ENCODE measurements at regions not wholly inside any gene's neighbourhood (a gene's known extent, or its start where the extent isn't known, plus 50 kb on each side); places are given as distances from the start of the nearest gene placed in this dataset.
A peak's percentile ranks its signal among the peaks of the same experiment; 100 is the strongest.

DNA sequence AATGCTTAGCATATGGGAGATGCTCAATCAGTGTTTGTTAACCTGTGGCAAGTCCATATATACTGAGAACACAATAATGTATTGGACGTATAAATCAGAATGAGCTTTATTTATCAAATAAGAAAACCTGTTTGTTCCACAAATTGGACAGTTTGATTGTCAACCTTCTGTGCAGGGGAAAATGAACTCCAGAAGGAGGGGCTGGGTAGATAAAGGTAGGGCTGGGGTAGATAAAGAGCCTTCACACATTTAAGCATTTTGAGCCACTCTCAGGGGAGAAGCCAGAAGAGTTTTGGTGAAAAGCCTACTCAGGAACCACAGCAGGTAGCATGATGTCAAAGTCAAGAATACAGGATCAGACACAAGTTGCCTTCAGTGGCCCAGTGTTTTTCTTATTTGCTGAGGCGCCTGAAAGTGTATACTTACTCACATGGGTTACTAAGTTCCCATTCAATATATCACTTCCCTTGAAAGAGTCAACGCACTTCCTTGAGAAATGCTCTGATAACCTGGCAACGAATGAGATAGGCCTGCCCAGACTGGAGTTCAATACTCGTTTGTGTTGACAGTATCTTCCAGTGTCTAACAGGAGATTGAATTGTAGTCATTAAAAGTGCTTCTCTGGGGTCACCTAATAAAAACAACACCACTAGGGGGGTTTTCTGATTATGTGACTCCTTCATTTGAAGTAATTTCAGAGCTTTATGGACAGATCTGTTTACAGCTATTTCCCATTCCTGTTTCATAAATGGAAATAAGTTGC lies 263.9 kb upstream of the CITED2 start:
- no peak for DNase-seq (ENCODE audit: low read depth)

- DNase-seq (ENCODE audit: low read depth): no peak
These were observed 263.3 kb upstream of the CITED2 start for GRCh38 chr6:139637766-139638165.

GRCh38 chr6:139636391-139636790 lies 261.9 kb upstream of the CITED2 start:
- no peak for DNase-seq (ENCODE audit: low read depth)

GRCh38 chr6:139635401-139636130 lies 261.1 kb upstream of the CITED2 start:
- DNase-seq (ENCODE audit: low read depth): no peak

- DNase-seq (ENCODE audit: low read depth): no peak
These were observed 258.4 kb upstream of the CITED2 start for GRCh38 chr6:139632840-139633239.

DNA sequence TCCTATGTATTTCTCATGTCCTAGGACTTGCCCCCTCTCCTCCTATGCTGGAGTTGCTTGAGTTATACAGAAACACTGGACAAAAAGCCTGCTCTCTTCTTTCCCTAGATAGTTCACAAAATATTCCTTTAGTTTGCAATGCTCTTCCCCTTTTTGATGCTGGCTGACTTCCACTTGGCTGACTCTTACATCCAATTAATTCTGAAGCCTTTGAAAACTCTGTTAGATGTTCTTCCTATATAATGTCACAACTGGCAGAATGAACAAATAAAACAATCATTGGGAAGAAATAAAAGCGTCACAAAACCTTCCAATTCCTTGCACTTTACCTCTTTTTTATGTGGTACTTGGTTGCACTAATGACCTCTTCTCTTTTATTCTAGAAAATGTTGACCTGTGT lies 253.8 kb upstream of the CITED2 start:
- no peak for DNase-seq (ENCODE audit: low read depth)

- DNase-seq (ENCODE audit: low read depth): no peak
These were observed 252.6 kb upstream of the CITED2 start for GRCh38 chr6:139627091-139627490.

DNA sequence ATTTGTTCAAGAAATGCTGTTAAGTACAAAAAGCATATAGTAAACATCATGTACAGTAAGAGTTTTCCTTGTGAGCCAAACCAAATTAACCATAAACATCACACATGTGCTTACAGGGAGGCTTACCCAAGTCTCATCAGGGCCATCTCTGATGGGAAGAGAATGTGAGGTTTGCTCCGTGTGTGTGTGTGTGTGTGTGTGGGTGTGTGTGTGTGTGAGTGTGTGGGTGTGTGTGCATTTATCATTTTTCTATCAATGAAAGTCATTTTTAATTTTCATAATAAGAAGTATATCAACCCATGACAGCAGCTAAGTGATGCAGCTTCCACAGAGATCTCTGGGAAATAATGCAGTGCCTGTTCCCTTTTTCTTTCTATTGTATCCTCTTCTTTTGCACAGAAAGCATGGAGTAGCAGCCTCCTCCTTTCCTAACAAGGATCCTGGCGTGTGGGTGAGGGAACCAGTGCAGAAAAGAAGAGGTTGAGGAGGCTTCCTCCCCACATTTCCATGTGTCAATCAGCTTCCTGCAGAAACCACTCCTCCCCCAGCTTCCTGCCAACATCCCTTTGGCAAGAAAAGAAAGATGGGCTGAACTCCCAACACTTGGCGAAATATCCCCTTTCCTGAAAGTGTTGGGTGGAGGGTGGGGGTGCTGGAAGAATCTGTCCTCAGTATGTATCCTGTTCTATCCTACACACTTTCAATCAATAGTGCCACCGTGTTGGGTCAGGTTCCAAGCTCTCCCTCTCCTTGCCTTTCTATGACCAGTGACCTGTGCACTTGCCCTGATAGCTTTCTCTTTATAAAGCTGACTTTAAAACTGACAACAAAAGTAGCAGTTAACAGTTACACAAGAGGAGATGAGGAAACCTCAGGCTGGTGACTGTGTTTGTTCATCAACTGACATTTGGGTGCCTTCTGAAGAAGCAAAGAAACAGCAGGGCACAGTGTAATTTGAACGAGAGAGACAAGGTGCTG lies 251.8 kb upstream of the CITED2 start:
- peak; percentile 71 for DNase-seq (ENCODE audit: low read depth)

GRCh38 chr6:139625081-139625939 lies 250.9 kb upstream of the CITED2 start:
- DNase-seq (ENCODE audit: low read depth): peak; percentile 56

DNA sequence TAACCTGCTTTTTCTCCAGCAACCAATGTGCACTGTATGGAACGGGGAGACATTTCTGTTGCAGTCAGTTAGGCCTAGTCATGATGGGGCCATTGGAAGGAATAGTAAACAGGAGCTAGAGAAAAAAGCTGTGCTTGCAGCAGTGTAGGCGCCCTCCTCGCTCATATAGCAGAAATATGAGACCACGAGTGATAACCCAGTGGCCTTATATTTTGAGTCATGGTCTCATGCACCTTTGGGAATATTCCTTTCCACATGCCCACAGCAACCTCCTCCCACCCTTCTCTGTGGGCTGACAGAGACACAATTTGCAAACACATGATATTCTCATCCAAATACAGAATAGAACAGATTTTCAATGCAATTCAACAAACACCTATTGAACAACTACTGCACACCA lies 248.9 kb upstream of the CITED2 start:
- DNase-seq (ENCODE audit: low read depth): no peak

GRCh38 chr6:139613496-139613895 lies 239.0 kb upstream of the CITED2 start:
- no peak for DNase-seq (ENCODE audit: low read depth)

DNA sequence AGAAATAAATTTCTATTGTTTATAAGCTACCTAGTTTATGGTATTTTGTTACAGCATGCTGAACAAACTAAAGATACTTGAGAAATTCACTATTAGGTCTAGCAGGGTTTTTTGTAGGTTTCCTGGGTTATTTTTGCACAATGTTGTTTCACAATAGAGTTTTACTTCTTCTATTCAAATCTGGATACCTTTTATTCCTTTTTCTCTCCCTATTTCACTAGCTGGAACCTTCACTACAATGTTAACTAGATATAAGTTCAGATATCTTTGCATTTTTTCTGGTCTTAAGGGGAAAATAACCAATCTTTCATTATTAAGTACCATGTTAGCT lies 237.7 kb upstream of the CITED2 start:
- no peak for DNase-seq (ENCODE audit: low read depth)

GRCh38 chr6:139611327-139612134 lies 237.1 kb upstream of the CITED2 start:
- no peak for DNase-seq (ENCODE audit: low read depth)

- no peak for DNase-seq (ENCODE audit: low read depth)
These were observed 234.2 kb upstream of the CITED2 start for GRCh38 chr6:139608466-139609261.

GRCh38 chr6:139605350-139605749 lies 230.9 kb upstream of the CITED2 start:
- no peak for DNase-seq (ENCODE audit: low read depth)

GRCh38 chr6:139603581-139603980 lies 229.1 kb upstream of the CITED2 start:
- no peak for DNase-seq (ENCODE audit: low read depth)

DNA sequence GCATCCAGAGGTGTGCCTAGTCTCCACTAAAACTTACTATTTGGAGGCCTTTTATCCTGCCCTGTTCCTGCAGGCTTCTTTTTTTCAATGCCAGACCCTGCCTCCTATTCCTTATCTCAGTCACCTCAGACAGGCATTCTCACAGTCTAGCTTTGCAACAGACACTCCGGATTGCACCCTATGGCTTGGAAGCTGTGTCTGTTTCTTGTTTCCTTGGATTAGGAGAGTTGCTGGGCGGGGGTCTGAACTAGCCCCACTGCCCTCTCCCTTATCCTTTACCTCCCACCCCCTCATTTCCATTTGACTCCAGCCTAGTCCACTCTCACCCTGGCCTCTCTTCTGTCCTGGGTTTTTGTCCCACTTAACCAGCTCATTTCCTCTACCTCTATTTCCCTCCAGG lies 228.1 kb upstream of the CITED2 start:
- DNase-seq (ENCODE audit: low read depth): no peak

GRCh38 chr6:139600919-139601475 lies 226.5 kb upstream of the CITED2 start:
- no peak for DNase-seq (ENCODE audit: low read depth)

DNA sequence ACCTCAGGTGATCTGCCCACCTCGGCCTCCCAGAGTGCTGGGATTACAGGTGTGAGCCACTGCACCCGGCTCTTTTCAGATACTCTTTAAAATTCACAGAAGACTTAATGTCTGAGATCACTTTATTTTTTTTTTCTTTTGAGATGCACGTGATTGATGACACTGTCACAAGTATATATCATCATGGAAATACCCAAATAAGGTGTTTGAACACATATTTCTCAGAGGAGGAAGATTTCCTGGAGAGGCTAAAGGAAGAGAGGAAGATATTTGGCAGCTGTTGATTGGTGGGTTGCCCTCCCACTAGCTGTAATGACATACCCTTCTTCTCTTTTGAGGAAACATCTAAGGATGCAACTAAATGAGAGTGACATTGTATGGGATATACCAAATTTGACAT lies 225.9 kb upstream of the CITED2 start:
- no peak for DNase-seq (ENCODE audit: low read depth)
